Spleen (tissue), 11 donors: ENCODE measurements at regions not wholly inside any gene's neighbourhood (a gene's known extent, or its start where the extent isn't known, plus 50 kb on each side); places are given as distances from the start of the nearest gene placed in this dataset.

Experiments
- DNase-seq: peaks from one replicate; pipeline ENCODE4 v3.0.0-alpha.2; 2020
- H3K27ac ChIP-seq, 8 donors: fragments of 200-600 bp; sonication (generic) in 7 of 8; 1 replicate in 4 of 8; 2 replicates in 4 of 8; pipeline versions ENCODE4 v1.5.0 to v1.8.0; 2016 to 2021; ENCODE audit warnings: inconsistent platforms in 4 of 8, mild to moderate bottlenecking in 4 of 8, moderate library complexity in 1 of 8
- H3K27me3 ChIP-seq, 7 donors: fragments of 200-600 bp; sonication (generic) in 6 of 7; replicated peaks in 1 of 7; 1 replicate in 4 of 7; 2 replicates in 3 of 7; pipeline versions ENCODE4 v1.5.0 to v1.8.0; 2016 to 2021; ENCODE audit warnings: inconsistent platforms in 3 of 7, mild to moderate bottlenecking in 1 of 7
- H3K36me3 ChIP-seq, 6 donors: fragments of 200-600 bp; sonication (generic) in 5 of 6; 1 replicate in 4 of 6; 2 replicates in 2 of 6; pipeline versions ENCODE4 v1.5.0 to v1.8.0; 2016 to 2021; ENCODE audit warnings: inconsistent platforms in 2 of 6
- H3K4me1 ChIP-seq, 6 donors: fragments of 200-600 bp; sonication (generic) in 5 of 6; 1 replicate in 3 of 6; 2 replicates in 3 of 6; pipeline versions ENCODE4 v1.5.0 to v1.8.0; 2016 to 2021; ENCODE audit warnings: inconsistent platforms in 3 of 6
- H3K4me3 ChIP-seq, 8 donors: fragments of 200-600 bp; sonication (generic) in 7 of 8; 1 replicate in 4 of 8; 2 replicates in 4 of 8; pipeline versions ENCODE4 v1.5.0 to v1.8.0; 2016 to 2021; ENCODE audit warnings: inconsistent platforms in 4 of 8, mild to moderate bottlenecking in 4 of 8, moderate library complexity in 2 of 8
- H3K9me3 ChIP-seq, 8 donors: fragments of 200-600 bp; sonication (generic) in 7 of 8; 1 replicate in 4 of 8; 2 replicates in 4 of 8; pipeline versions ENCODE4 v1.5.0 to v1.8.0; 2016 to 2021; ENCODE audit warnings: inconsistent platforms in 4 of 8
- POLR2A ChIP-seq, 3 donors: fragments of 450-650 bp; IDR thresholded peaks; one replicate each; pipeline ENCODE4 v1.5.1; 2017; ENCODE audit warnings: antibody characterized with exemption in 3 of 3, mild to moderate bottlenecking in 1 of 3
- POLR2AphosphoS5 ChIP-seq, 3 donors: sonication (generic); formaldehyde crosslinking; IDR thresholded peaks; one replicate each; pipeline ENCODE4 v1.5.1; 2017; ENCODE audit warnings: antibody characterized with exemption in 3 of 3
- WGBS, 5 donors: extraction: QIAGEN DNeasy Blood & Tissue Kit in 3 of 5; methylation state at CpG; one replicate each; pipeline versions ENCODE4 v1.1.5 to v1.1.7; 2013 to 2018; 5-methylcytosine and 5-hydroxymethylcytosine counted together
- intact Hi-C: fragments of 100-400 bp; cut with DNase I; formaldehyde crosslinking; loops from one replicate; pipeline ENCODE4 v1.15.0; 2023; ENCODE audit warnings: low total_unique reads
- TF ChIP-seq, protein P1 (sequence below), 11 experiments: fragments of 200-600 bp in 7 of 11; fragments of 450-650 bp in 4 of 11; sonication (generic) in 4 of 11; IDR thresholded peaks in 8 of 11; conservative IDR thresholded peaks in 3 of 11; 1 replicate in 7 of 11; 2 replicates in 4 of 11; pipeline versions ENCODE4 v1.4.0 to v1.8.0; 2016 to 2021; ENCODE audit warnings: antibody characterized with exemption in 11 of 11, inconsistent platforms in 4 of 11, mild to moderate bottlenecking in 1 of 11
- donor health status: healthy with polysubstance abuse.
- donor health status: DM: no; HTN: no; CAD: no; lungs with moderate emphysema.
- donor health status: DM: no; HTN: no; CAD: no.
- donor health status: Bipolar disorder and iron deficiency.
- donor health status: healthy.
- donor health status: DM: no; HTN: no; CAD: no.
- donor health status: DM: yes; HTN: yes; CAD: no.

DNA sequence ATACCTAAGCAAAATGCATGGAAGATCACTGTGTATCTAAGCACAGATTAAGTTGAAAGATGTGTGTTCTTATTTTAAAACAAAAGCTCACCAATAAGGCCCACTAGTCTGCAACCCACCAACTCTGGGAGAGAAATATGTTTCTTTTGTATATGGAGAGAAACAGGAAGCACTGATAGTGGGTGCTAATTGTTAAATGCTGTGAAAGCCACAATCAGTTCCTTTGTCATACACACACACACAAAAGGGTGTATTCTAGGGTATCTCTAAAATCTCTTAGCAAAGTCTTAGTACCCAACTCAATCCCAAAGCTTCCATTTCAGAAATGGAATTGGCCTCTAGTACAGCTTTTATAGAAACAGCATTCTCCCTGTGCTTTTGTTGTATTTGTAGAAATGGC, 272.7 kb upstream of the FLRT2 start:
- no peak for DNase-seq
- Histone ChIP-seq H3K27me3 (no peaks in the 10 kb centered on the region), H3K27ac (no peak overlapping the region), H3K36me3 (no peaks in the 10 kb centered on the region), H3K4me3 (no peak overlapping the region), H3K4me1 (no peaks in the 10 kb centered on the region), H3K9me3 (peaks cover 0 to 4% (median 0%) of the 10 kb centered on the region in 8 donors)
- TF ChIP-seq, protein P1, sequence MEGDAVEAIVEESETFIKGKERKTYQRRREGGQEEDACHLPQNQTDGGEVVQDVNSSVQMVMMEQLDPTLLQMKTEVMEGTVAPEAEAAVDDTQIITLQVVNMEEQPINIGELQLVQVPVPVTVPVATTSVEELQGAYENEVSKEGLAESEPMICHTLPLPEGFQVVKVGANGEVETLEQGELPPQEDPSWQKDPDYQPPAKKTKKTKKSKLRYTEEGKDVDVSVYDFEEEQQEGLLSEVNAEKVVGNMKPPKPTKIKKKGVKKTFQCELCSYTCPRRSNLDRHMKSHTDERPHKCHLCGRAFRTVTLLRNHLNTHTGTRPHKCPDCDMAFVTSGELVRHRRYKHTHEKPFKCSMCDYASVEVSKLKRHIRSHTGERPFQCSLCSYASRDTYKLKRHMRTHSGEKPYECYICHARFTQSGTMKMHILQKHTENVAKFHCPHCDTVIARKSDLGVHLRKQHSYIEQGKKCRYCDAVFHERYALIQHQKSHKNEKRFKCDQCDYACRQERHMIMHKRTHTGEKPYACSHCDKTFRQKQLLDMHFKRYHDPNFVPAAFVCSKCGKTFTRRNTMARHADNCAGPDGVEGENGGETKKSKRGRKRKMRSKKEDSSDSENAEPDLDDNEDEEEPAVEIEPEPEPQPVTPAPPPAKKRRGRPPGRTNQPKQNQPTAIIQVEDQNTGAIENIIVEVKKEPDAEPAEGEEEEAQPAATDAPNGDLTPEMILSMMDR (IDR thresholded peaks at IDR 0.05 in 8 of 11, conservative IDR thresholded peaks at IDR 0.05 in 3 of 11): no peak
- TF ChIP-seq POLR2AphosphoS5 (IDR thresholded peaks at IDR 0.05): no peak
- no peak for TF ChIP-seq POLR2A (IDR thresholded peaks at IDR 0.05)
- intact Hi-C loops: no loop called here

DNA sequence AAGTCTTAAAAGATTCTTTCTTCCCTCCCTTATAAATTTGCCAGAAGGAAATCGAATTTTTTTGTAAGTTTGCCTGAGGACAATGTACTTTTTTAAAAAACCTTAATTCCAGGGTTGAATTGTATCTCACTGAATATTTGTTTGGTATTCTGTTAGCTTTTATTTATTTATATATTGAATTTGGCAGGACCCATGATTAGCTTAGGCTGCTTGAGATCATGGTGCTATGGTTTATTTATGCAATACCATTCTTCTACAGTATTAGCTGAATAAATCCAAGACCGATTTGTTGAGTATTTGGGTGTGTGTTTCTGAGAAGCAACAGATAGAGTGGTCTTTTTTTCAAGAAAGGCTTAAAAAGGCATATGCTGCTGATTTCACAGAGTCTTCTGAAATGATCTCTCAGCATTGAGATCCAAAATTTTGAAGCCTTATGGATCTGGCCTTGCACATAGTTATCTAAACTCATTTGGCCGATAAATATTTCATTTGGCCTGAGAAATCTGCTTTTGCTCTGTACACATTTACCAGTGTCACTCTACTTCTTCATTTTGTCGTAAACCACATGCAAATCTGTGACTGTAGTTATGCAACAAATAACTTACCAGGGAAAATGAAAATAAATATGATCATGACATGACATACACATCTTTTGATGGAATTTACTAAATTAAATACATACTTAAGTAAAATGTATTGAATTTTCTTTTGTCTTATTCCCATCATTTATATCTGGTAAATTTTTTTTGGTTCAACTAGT, 265.8 kb upstream of the FLRT2 start:
- intact Hi-C loops: no loop called here
- peaks cover 0 to 4% (median 0%) of the 10 kb centered on the region in 8 donors for H3K9me3 ChIP-seq
- no peaks in the 10 kb centered on the region for H3K36me3 ChIP-seq
- TF ChIP-seq, protein P1 (IDR thresholded peaks at IDR 0.05 in 8 of 11, conservative IDR thresholded peaks at IDR 0.05 in 3 of 11): no peak
- no peak for TF ChIP-seq POLR2A (IDR thresholded peaks at IDR 0.05)
- TF ChIP-seq POLR2AphosphoS5 (IDR thresholded peaks at IDR 0.05): no peak
- no peaks in the 10 kb centered on the region for H3K4me1 ChIP-seq
- no peak overlapping the region for H3K4me3 ChIP-seq
- H3K27ac ChIP-seq: no peak overlapping the region
- no peaks in the 10 kb centered on the region for H3K27me3 ChIP-seq
- WGBS, 5 donors: 64 to 75% (median 67%) methylated on average over 4 of the region's 4 CpGs
- no peak for DNase-seq

- no peaks in the 10 kb centered on the region for H3K27me3 ChIP-seq
- H3K27ac ChIP-seq: no peak overlapping the region
- WGBS, 5 donors: 61 to 79% (median 69%) methylated on average over 5 of the region's 5 CpGs
- intact Hi-C loops: no loop called here
- no peaks in the 10 kb centered on the region for H3K9me3 ChIP-seq
- no peaks in the 10 kb centered on the region for H3K4me1 ChIP-seq
- DNase-seq: no peak
- H3K4me3 ChIP-seq: no peak overlapping the region
- no peaks in the 10 kb centered on the region for H3K36me3 ChIP-seq
- TF ChIP-seq, protein P1 (IDR thresholded peaks at IDR 0.05 in 8 of 11, conservative IDR thresholded peaks at IDR 0.05 in 3 of 11): no peak
- TF ChIP-seq POLR2AphosphoS5 (IDR thresholded peaks at IDR 0.05) (no peak), POLR2A (IDR thresholded peaks at IDR 0.05) (no peak)
Measured at GRCh38 chr14:85273099-85273677, 256.8 kb upstream of the FLRT2 start.

DNA sequence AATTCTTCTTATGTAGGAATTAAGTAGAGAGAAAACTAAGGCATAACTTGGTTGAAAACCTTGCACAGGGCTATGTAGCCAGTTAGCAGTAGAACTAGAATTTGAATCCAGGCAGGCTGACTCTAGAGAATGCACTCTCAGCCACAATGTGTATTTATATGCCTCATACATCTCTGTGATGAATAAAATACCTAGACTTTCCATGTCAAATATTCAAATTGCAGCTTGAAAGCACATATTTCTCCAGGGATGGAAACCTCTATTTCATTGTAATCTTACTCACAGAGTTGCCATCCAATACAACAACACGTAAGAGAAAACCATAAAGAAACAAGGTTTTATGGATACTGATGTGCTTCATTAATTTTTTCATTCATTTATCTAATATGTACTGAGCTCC, 256.0 kb upstream of the FLRT2 start:
- intact Hi-C loops: no loop called here
- TF ChIP-seq, protein P1 (IDR thresholded peaks at IDR 0.05 in 8 of 11, conservative IDR thresholded peaks at IDR 0.05 in 3 of 11): no peak
- no peaks in the 10 kb centered on the region for H3K4me1 ChIP-seq
- H3K27ac ChIP-seq: no peak overlapping the region
- H3K9me3 ChIP-seq: no peaks in the 10 kb centered on the region
- WGBS, 5 donors: 90 to 96% (median 92%) methylated on average over 1 of the region's 1 CpG
- DNase-seq: no peak
- H3K36me3 ChIP-seq: no peaks in the 10 kb centered on the region
- no peak overlapping the region for H3K4me3 ChIP-seq
- H3K27me3 ChIP-seq: no peaks in the 10 kb centered on the region
